HG03460 (cell line): ENCODE measurements at regions not wholly inside any gene's neighbourhood (a gene's known extent, or its start where the extent isn't known, plus 50 kb on each side); places are given as distances from the start of the nearest gene placed in this dataset.
"Not testable (repeated sequence)": the region's sequence is repeated elsewhere in the genome, so short reads cannot be mapped to it uniquely, and the experiment has no call there.

ENCODE experiments used
- ATAC-seq: cut with Tn5 transposase; IDR thresholded peaks from one replicate; pipeline ENCODE4 v1.9.1; 2021; ENCODE audit not compliant: unreplicated experiment

- not testable (repeated sequence) for ATAC-seq
Measured at GRCh38 chr4:97437998-97438705, 705.1 kb downstream of the STPG2 start.

DNA sequence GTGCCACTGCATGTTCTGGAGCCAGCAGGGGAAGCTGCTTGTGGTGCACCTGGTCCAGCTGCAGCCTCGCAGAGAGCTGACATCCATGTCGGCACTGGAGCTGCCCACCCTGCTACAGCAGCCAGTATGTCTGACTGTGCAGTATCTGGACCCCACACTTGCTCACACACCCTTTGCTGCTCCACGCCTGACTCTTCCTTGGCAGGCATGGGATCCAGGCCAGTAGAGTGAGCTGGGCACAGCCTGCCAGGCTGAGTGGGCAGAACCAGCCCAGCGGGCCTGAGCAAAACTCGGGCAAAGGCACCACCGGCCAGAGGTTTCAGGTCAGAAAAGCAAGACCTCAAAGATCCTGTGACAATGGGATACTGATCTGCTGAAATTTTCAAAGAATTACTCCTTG, 690.1 kb downstream of the STPG2 start:
- no peak for ATAC-seq

DNA sequence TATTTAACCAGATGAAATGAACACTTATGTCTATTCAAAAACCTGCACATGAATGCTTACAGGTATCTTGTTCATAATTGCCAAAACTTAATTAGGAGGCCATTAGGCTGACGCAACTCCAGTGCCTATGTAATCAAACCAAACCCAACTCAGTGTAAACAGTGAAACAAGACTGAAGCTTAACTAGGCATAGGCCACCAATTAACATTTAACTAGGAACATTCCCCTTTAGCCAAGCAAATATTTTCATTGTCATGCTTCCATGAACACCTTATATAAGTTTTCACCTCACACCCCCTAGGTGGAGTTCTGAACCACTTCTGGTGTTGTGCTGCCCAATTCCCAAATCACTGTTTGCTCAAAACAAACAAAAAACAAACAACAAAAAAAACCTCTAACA, 686.0 kb downstream of the STPG2 start:
- no peak for ATAC-seq

DNA sequence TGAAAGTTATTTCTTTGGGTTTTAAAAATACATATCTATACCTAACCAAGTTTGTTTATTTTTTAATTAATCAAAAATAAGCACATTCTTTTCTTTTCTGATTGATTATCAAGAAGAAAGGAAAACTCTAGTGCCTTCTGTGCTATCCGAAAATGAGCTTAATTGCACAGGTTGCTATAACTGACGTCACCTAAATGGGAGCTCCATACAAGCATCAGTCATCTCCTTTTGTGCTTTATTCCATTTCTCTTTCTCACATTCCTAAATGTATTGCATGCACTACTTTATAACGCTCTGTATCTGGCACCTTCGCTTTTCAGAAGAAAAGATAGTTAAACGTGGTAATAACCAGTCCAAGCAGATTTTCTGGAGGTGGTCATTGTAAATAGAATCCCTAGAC, 675.0 kb downstream of the STPG2 start:
- ATAC-seq: no peak

GRCh38 chr4:97475621-97476020, 667.7 kb downstream of the STPG2 start:
- no peak for ATAC-seq

DNA sequence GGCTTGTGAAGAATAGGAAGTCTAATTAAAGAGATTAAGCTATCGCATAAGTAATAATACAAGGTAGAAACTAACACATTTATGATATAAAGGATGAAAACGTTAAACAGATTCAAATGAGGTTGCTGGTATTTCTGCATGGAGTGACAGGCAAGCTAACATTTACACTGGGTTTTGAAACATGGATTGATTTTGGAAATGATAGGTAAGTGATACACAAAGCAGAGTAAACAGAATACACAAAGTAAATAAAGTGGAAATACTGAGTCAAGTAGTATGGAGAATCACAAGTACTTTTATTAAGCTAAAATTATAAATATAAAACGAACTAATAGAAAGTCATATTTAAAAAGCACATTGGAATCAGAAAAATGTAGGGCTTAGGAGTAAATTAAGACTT, 665.3 kb downstream of the STPG2 start:
- no peak for ATAC-seq

DNA sequence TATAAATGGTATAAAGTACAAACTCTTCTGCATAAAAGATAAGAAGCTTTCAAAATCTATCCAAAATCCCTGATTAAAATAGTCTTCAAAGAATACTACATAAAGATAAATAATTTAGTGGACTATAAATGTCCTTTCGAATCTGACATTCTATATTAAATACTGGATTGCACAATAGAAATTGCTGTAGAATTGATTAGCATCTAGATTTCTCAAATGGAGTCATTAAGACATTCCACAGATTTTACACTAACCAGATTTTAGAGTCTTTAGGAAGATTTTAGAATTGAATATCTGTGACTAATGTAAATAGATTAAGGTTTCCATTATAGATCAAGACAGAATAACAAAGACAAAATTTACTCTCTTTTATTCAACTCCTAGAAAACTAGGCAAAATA, 663.9 kb downstream of the STPG2 start:
- no peak for ATAC-seq

- ATAC-seq: no peak
Measured at GRCh38 chr4:97491856-97492255, 651.4 kb downstream of the STPG2 start.

DNA sequence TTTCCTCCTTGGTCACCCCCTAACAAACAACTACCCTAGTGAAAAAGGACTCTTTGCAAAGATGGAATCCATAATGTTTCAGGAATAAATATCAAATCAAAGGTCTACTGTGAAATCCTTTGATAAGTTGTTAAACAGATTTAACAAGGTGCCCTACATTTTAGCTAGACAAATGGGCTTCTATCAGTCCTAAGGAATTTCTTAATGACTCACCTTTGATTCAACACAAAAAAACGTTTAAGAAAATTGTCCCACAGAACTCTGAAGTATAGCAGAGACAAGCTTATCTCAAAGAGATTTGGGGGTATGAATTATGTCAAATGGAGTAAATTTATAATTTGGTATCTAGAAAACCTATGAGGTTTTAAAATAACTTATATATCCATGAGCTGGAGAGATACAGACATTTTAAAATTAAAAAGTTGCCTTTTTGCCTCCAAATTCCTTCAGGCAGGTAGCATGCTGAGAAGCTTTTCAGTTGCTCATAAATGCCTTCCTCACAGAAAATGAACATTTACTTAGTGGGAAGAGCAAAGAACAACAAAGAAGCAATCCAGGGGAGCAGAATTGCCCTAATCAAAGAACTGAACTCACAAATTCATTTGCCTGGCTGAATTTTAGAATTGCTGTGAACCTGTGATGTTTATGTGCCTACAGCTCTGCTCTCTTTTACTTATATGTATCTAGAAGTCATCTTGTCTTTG, 649.3 kb downstream of the STPG2 start:
- no peak for ATAC-seq

DNA sequence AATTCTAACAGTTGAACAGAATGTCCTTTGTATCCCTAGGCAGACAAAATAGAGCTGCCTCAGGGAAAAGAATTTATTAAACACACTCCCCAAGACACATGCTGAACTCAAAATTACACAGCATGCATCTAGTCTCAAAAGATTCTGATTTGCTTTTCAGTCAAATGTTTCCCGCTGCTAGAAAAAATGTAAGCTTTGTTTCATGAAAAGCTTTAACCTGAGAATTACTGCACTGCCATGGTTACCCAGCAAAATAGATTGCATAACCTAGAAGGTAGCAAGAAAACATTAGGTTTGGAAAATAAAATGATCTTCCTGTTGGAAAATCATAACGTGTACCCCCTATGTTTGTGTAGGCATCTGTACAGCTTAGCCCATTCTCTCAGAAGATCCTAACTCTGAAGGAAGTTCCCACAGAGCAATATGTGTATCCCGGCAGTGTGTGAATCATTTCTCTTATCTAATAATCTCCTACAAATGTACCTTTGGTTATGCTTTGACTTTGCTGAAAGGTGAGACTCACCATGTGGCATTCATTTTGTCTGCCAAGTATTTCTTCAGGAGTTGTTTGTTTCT, 646.9 kb downstream of the STPG2 start:
- no peak for ATAC-seq

DNA sequence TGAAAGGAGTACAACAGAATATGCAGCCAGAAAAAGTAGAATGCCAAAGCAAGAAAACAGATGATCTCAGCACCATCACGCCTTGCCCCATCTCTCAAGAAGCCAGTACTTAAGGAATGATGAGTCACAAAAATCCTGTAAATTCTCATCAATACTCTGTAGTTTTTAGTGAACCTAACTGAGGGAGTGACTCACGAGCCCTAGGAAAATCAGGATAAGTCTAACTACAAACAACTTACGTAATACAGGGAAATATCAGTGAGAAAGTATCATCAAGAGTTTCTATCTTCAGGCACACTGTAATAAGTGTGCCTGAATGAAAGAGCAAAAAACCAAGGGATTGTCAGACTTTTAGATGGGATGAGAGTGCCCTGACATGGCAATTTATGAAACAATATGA, 644.4 kb downstream of the STPG2 start:
- no peak for ATAC-seq

DNA sequence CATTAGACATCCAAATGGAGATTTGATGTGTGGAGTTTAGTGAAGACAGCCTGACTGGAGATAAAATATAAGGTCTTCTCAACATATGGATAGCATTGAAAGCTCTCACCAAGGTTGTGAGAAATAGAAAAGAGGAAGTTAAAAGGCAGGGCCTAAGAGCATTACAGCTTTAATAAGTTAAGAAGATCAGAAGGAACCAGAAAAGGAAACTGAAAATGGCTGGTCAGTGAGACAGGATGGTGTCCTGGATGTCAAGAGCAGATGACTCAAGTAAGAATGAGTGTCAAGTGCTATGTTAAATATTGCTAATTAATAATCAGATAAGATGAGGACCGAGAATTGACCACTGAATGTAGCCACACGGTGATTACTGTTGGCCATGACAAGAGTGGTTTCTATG, 642.9 kb downstream of the STPG2 start:
- peak; percentile 99 for ATAC-seq

DNA sequence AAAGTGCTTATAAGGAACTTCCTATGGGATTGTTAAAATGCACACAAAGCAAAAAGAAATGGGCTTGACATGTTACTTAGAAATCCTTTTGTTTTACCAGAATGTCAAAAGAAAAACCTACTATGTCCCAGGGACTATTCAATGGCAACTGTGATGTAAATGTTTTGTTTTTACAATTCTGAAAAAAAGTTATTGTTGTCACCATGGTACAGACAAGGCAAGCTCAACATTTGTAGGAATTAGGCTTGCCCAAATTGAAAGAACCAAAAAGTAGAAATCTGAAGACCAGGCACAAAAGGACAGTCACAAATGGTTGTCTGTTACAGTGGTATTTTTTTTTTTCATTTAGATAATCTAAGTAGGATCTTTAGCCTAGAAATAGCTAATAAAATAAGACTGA, 638.6 kb downstream of the STPG2 start:
- no peak for ATAC-seq

DNA sequence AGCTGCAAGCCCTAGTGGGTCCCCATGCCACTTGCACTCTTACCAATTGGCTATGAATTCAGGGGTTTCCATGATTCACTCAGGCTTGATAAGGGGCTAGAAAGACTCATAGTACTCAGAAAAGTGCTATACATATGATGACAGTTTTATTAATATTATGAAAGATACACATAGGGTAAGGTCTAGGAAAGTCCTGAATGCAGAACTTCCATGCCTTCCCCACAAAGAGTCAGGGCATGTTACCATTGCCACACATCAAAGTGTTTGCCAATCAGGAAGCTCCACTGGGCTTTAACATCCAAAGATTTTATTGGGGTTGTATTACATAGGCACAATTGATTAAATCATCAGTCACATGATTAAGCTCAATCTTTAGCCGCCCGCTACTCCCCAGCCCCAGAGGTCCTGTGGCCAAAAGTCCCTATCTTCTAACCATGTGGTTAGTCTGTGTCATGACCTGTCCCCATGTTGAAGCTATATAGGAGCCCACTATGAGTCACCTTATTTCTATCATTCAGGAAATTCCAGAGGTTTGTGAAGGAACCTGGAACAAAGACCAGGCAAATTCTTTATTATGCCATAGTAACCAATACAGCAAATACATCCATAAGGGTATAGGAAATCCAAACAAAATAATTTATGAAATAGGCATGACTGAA, 635.6 kb downstream of the STPG2 start:
- no peak for ATAC-seq
